ENCODE measurements at regions not wholly inside any gene's neighbourhood (a gene's known extent, or its start where the extent isn't known, plus 50 kb on each side); places are given as distances from the start of the nearest gene placed in this dataset.
A peak's percentile ranks its signal among the peaks of the same experiment; 100 is the strongest.
"Not testable (repeated sequence)": the region's sequence is repeated elsewhere in the genome, so short reads cannot be mapped to it uniquely, and the experiment has no call there.

- DNase-seq (ENCODE audit: low spot score in 2 of 2, unreplicated experiment in 2 of 2); H3K27me3 Mint-ChIP-seq (ENCODE audit: low read depth); H3K4me1 Mint-ChIP-seq; H3K27ac Mint-ChIP-seq; H3K9me3 Mint-ChIP-seq; H3K4me3 Mint-ChIP-seq: not testable (repeated sequence)
- peaks cover 31% of the 10 kb centered on the region for H3K36me3 Mint-ChIP-seq
Measured at GRCh38 chrX:3824008-3824407, 110.6 kb upstream of the PRKX start.

GRCh38 chrX:3820167-3820566, 106.7 kb upstream of the PRKX start:
- H3K36me3 Mint-ChIP-seq: peaks cover 40% of the 10 kb centered on the region
- peak overlapping the region; percentile 21 for H3K27ac Mint-ChIP-seq
- no peak for TF ChIP-seq CTCF (IDR thresholded peaks at IDR 0.05; ENCODE audit: unreplicated experiment)
- peaks cover 10% of the 10 kb centered on the region for H3K4me1 Mint-ChIP-seq
- no peaks in the 10 kb centered on the region for H3K9me3 Mint-ChIP-seq
- H3K27me3 Mint-ChIP-seq (ENCODE audit: low read depth): no peaks in the 10 kb centered on the region
- H3K4me3 Mint-ChIP-seq: no peak overlapping the region
- no peak for DNase-seq (ENCODE audit: low spot score in 2 of 2, unreplicated experiment in 2 of 2)

- not testable (repeated sequence) for H3K27me3 Mint-ChIP-seq (ENCODE audit: low read depth); H3K9me3 Mint-ChIP-seq; H3K4me3 Mint-ChIP-seq; DNase-seq (ENCODE audit: low spot score in 2 of 2, unreplicated experiment in 2 of 2)
- H3K27ac Mint-ChIP-seq: peak overlapping the region; percentile 66
- peaks cover 15% of the 10 kb centered on the region for H3K4me1 Mint-ChIP-seq
- H3K36me3 Mint-ChIP-seq: peaks cover 32% of the 10 kb centered on the region
Measured at GRCh38 chrX:3817480-3817879, 104.0 kb upstream of the PRKX start.

GRCh38 chrX:3815896-3816664, 102.6 kb upstream of the PRKX start:
- Mint-ChIP-seq H3K27me3 (ENCODE audit: low read depth) (no peaks in the 10 kb centered on the region), H3K4me1 (peaks cover 20% of the 10 kb centered on the region), H3K36me3 (peaks cover 23% of the 10 kb centered on the region), H3K4me3 (peak overlapping the region; percentile 96), H3K9me3 (no peaks in the 10 kb centered on the region), H3K27ac (peak overlapping the region; percentile 93)
- no peak for TF ChIP-seq CTCF (IDR thresholded peaks at IDR 0.05; ENCODE audit: unreplicated experiment)
- peak; percentile 39 to 72 for DNase-seq (ENCODE audit: low spot score in 2 of 2, unreplicated experiment in 2 of 2)

GRCh38 chrX:3811331-3812311, 98.2 kb upstream of the PRKX start:
- no peaks in the 10 kb centered on the region for H3K9me3 Mint-ChIP-seq
- peaks cover 19% of the 10 kb centered on the region for H3K4me1 Mint-ChIP-seq
- peak overlapping the region; percentile 66 for H3K27ac Mint-ChIP-seq
- no peak for DNase-seq (ENCODE audit: low spot score in 2 of 2, unreplicated experiment in 2 of 2)
- peak; percentile 37 for TF ChIP-seq CTCF (IDR thresholded peaks at IDR 0.05; ENCODE audit: unreplicated experiment)
- H3K27me3 Mint-ChIP-seq (ENCODE audit: low read depth): peaks cover 25% of the 10 kb centered on the region
- no peaks in the 10 kb centered on the region for H3K36me3 Mint-ChIP-seq
- no peak overlapping the region for H3K4me3 Mint-ChIP-seq

GRCh38 chrX:3807906-3808305, 94.5 kb upstream of the PRKX start:
- no peak for TF ChIP-seq CTCF (IDR thresholded peaks at IDR 0.05; ENCODE audit: unreplicated experiment)
- Mint-ChIP-seq H3K27me3 (ENCODE audit: low read depth) (peaks cover 35% of the 10 kb centered on the region), H3K9me3 (no peaks in the 10 kb centered on the region), H3K4me3 (no peak overlapping the region), H3K27ac (no peak overlapping the region), H3K36me3 (no peaks in the 10 kb centered on the region), H3K4me1 (peaks cover 17% of the 10 kb centered on the region)
- no peak for DNase-seq (ENCODE audit: low spot score in 2 of 2, unreplicated experiment in 2 of 2)
